Fibroblast of lung (primary cell): ENCODE measurements at regions not wholly inside any gene's neighbourhood (a gene's known extent, or its start where the extent isn't known, plus 50 kb on each side); places are given as distances from the start of the nearest gene placed in this dataset.

Source experiments
- CTCF ChIP-seq, 2 donors: IDR thresholded peaks in 1 of 2; conservative IDR thresholded peaks in 1 of 2; 1 replicate in 1 of 2; 2 replicates in 1 of 2; pipeline ENCODE4 v1.5.1; 2011 to 2012; ENCODE audit warnings: low read length in 2 of 2, control low read depth in 1 of 2, inconsistent platforms in 1 of 2, low read depth in 1 of 2, mild to moderate bottlenecking in 1 of 2
- EZH2 ChIP-seq: IDR thresholded peaks from 2 replicates; pipeline ENCODE4 v1.5.1; 2012; ENCODE audit warnings: low read length, control low read depth, mild to moderate bottlenecking; ENCODE audit errors: missing control alignments

GRCh38 chrX:115892056-115892708 is 278.4 kb upstream of the AGTR2 start:
- TF ChIP-seq CTCF (conservative IDR thresholded peaks at IDR 0.05 in 1 of 2, IDR thresholded peaks at IDR 0.05 in 1 of 2; ENCODE audit: low read depth in 1 of 2, low read length in 2 of 2), result no peak
- TF ChIP-seq EZH2, result no peak
